HEK293T (cell line): ENCODE measurements at regions not wholly inside any gene's neighbourhood (a gene's known extent, or its start where the extent isn't known, plus 50 kb on each side); places are given as distances from the start of the nearest gene placed in this dataset.

Experiments
- CTCF ChIA-PET: fragments of 350-600 bp; formaldehyde crosslinking; extraction: SDS; loops from one replicate; lab custom pipeline; 2021; ENCODE audit warnings: antibody characterized with exemption, inconsistent platforms; lab: Yijun Ruan, JAX
- POLR2A ChIA-PET: fragments of 350-600 bp; formaldehyde crosslinking; extraction: SDS; loops from one replicate; lab custom pipeline; 2020; ENCODE audit warnings: antibody characterized with exemption, inconsistent platforms; lab: Yijun Ruan, JAX
- DNase-seq: peaks from one replicate; pipeline ENCODE4 v3.0.0; 2012; ENCODE audit warnings: mixed read lengths; ENCODE audit errors: extremely low spot score
- ARNT ChIP-seq: fragments of 450-650 bp; IDR thresholded peaks from 2 replicates; pipeline ENCODE4 v1.6.1; 2017; ENCODE audit warnings: mild to moderate bottlenecking
- BHLHE40 ChIP-seq: fragments of 450-650 bp; IDR thresholded peaks from 2 replicates; pipeline ENCODE4 v1.6.1; 2016; ENCODE audit warnings: mild to moderate bottlenecking, moderate library complexity, borderline replicate concordance
- CTBP1 ChIP-seq: fragments of 450-650 bp; IDR thresholded peaks from 2 replicates; pipeline ENCODE4 v1.6.1; 2016; ENCODE audit warnings: borderline replicate concordance
- ELF4 ChIP-seq: fragments of 450-650 bp; IDR thresholded peaks from 2 replicates; pipeline ENCODE4 v1.6.1; 2017; ENCODE audit warnings: antibody characterized with exemption
- FOXA1 ChIP-seq: fragments of 450-650 bp; IDR thresholded peaks from 2 replicates; pipeline ENCODE4 v1.6.1; 2016; ENCODE audit warnings: mild to moderate bottlenecking
- FOXK2 ChIP-seq: fragments of 450-650 bp; IDR thresholded peaks from 2 replicates; pipeline ENCODE4 v1.6.1; 2016; ENCODE audit warnings: mild to moderate bottlenecking
- FOXM1 ChIP-seq: fragments of 450-650 bp; IDR thresholded peaks from 2 replicates; pipeline ENCODE4 v1.6.1; 2017; ENCODE audit warnings: mild to moderate bottlenecking, borderline replicate concordance
- HDGF ChIP-seq: fragments of 450-650 bp; IDR thresholded peaks from 2 replicates; pipeline ENCODE4 v1.6.1; 2017; ENCODE audit warnings: antibody characterized with exemption, borderline replicate concordance
- L3MBTL2 ChIP-seq: fragments of 450-650 bp; conservative IDR thresholded peaks from 2 replicates; pipeline ENCODE4 v1.6.1; 2016; ENCODE audit warnings: mild to moderate bottlenecking
- LEF1 ChIP-seq: fragments of 450-650 bp; IDR thresholded peaks from 2 replicates; pipeline ENCODE4 v1.6.1; 2017; ENCODE audit warnings: mild to moderate bottlenecking, borderline replicate concordance
- NFRKB ChIP-seq: fragments of 450-650 bp; IDR thresholded peaks from 2 replicates; pipeline ENCODE4 v1.6.1; 2016; ENCODE audit warnings: mild to moderate bottlenecking, moderate library complexity
- SP1 ChIP-seq: fragments of 450-650 bp; IDR thresholded peaks from 2 replicates; pipeline ENCODE4 v1.6.1; 2017
- SUZ12 ChIP-seq: fragments of 450-650 bp; IDR thresholded peaks from 2 replicates; pipeline ENCODE4 v1.6.1; 2016; ENCODE audit warnings: mild to moderate bottlenecking
- TARDBP ChIP-seq: fragments of 450-650 bp; IDR thresholded peaks from 2 replicates; pipeline ENCODE4 v1.6.1; 2016
- ZNF384 ChIP-seq: fragments of 450-650 bp; IDR thresholded peaks from 2 replicates; pipeline ENCODE4 v1.6.1; 2016
- TF ChIP-seq, protein P1 (sequence below): fragments of 450-650 bp; IDR thresholded peaks from 2 replicates; pipeline ENCODE4 v1.6.1; 2016

DNA sequence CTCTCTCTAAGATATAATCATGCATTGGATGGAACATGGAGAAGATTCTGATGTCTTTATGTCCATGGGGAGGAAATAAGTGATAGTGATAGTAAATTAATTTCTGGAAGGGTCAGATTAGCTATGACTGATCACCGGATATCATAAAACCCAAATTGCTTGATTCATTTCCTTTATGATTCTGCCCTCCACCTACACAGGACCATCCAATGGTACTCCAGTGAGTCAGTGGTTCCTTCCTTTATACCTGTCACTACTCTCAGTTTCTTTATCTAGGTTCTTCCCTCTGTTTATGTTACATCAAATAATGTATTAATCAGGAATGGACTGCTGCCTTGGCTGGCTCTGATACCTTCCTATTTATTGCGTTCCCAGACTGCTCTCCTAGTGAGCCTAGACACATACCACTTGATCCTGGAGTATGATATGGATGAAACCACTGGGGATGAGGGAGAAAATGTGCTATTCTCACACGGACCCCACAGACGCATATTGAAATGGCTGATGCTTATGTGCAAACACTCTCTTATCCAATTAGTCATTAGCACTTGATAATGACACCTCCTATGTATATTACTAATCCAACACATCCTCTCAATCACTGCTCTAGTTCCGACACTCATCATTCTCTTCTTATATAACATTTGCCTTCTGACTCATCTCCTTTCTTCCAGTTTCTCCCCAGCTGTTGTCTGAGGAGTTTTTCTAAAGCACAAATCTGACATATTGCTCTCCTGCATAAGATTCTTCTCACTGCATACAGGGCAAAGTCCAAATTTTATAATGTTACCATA, 315.6 kb downstream of the INSIG2 start:
- DNase-seq: no peak
- CTCF ChIA-PET: no interaction called here

DNA sequence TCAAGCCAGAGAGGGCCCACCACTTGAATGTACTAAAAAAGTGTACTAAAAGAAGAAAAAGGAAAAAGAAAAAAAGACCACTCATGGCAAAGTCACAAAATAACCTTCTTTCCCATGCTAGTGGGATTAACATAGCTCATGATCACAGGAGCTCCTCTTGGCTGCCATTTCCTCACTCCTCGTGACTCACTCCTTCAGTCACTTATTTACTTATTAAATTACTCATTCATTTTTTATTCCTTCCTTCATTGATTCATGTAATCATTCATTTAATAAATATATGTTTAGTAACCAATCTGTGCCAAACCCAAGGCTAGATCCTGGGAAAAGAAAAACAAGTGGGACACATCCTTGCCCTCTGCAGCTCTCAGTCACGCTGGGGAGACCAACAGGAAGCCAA, 300.5 kb downstream of the INSIG2 start:
- CTCF ChIA-PET: no interaction called here
- no peak for DNase-seq
- POLR2A ChIA-PET: interaction anchor here (0.7 kb wide), 1 partner anchor 1342 kb away, joined by 3 read pairs; no protein-coding TSS in a partner anchor
- TF ChIP-seq TARDBP: no peak
- TF ChIP-seq ZNF384: no peak
- no peak for TF ChIP-seq BHLHE40
- TF ChIP-seq ARNT: no peak
- no peak for TF ChIP-seq CTBP1
- TF ChIP-seq SP1: no peak
- TF ChIP-seq, protein P1, sequence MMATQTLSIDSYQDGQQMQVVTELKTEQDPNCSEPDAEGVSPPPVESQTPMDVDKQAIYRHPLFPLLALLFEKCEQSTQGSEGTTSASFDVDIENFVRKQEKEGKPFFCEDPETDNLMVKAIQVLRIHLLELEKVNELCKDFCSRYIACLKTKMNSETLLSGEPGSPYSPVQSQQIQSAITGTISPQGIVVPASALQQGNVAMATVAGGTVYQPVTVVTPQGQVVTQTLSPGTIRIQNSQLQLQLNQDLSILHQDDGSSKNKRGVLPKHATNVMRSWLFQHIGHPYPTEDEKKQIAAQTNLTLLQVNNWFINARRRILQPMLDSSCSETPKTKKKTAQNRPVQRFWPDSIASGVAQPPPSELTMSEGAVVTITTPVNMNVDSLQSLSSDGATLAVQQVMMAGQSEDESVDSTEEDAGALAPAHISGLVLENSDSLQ: no peak
- TF ChIP-seq FOXA1: no peak
- no peak for TF ChIP-seq FOXK2
- TF ChIP-seq HDGF: no peak

More for the DNA sequence above, 315.6 kb downstream of the INSIG2 start:
- TF ChIP-seq ARNT (no peak), ZNF384 (no peak), FOXA1 (no peak), L3MBTL2 (no peak), FOXK2 (no peak), NFRKB (no peak), TARDBP (no peak), HDGF (no peak), FOXM1 (no peak), CTBP1 (no peak), ELF4 (no peak), BHLHE40 (no peak), SUZ12 (no peak)
- POLR2A ChIA-PET: no interaction called here

DNA sequence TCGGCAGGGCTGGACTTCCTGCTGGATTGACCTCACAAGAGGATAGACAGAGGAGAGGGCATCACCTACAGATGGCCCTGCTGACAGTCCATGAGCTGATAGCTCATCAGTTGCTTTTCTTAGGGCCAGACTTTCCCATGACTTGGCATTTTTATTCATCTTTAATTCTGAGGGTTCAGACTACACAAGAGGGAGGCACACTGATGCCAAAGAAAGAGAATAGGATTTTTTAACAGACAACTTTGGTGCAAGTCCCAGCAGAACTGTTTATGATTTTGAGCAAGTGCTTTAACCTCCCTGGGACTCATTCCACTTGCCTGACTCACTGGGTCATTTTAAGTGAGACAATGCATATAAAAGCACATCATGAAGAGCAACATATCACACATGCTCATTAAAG, 299.2 kb downstream of the INSIG2 start:
- ChIA-PET CTCF (no interaction called here), POLR2A (no interaction called here)
- no peak for TF ChIP-seq HDGF
- no peak for TF ChIP-seq ARNT
- no peak for TF ChIP-seq SUZ12
- no peak for TF ChIP-seq FOXM1
- no peak for TF ChIP-seq SP1
- no peak for TF ChIP-seq LEF1
- TF ChIP-seq, protein P1: no peak
- no peak for TF ChIP-seq FOXK2
- no peak for TF ChIP-seq TARDBP
- no peak for TF ChIP-seq FOXA1
- no peak for TF ChIP-seq CTBP1
- DNase-seq: no peak

DNA sequence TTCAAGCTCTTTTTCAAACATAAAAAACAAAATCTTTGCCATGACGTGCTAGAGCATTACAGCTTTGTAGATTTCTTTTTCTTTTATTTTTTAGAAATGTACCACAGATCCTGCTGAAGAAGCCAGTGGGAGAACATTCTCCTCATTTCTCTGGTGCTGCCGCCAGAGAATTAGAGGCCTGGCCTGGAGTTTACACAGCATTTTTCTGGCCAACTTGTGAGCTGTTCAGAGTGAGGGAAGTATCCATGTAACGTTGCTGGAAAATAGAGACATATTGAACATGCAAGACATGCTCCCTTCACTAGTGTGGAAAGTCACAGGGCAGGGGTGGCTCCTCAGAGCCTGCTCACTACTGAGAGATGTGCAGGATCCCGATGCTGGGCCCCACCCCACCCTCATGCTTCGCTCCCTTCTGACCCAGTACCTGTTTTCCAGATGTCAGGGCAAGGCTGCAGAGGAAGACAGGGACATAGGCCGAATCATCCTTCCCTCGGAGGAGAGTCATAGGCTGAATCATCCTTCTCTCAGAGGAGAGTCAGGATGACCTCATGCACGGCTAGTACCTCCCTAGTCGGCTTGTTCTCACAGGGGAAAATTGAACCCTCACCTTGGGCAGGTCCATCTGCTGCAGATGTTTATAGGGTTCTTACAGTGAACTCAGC, 298.5 kb downstream of the INSIG2 start:
- ChIA-PET POLR2A (no interaction called here), CTCF (no interaction called here)
- no peak for DNase-seq
- TF ChIP-seq, protein P1: no peak
- TF ChIP-seq ARNT (no peak), L3MBTL2 (no peak), CTBP1 (no peak), FOXA1 (no peak), HDGF (no peak), NFRKB (no peak), SP1 (no peak), SUZ12 (no peak), BHLHE40 (no peak), FOXM1 (no peak), LEF1 (no peak), ZNF384 (no peak), ELF4 (no peak), FOXK2 (no peak), TARDBP (no peak)

DNA sequence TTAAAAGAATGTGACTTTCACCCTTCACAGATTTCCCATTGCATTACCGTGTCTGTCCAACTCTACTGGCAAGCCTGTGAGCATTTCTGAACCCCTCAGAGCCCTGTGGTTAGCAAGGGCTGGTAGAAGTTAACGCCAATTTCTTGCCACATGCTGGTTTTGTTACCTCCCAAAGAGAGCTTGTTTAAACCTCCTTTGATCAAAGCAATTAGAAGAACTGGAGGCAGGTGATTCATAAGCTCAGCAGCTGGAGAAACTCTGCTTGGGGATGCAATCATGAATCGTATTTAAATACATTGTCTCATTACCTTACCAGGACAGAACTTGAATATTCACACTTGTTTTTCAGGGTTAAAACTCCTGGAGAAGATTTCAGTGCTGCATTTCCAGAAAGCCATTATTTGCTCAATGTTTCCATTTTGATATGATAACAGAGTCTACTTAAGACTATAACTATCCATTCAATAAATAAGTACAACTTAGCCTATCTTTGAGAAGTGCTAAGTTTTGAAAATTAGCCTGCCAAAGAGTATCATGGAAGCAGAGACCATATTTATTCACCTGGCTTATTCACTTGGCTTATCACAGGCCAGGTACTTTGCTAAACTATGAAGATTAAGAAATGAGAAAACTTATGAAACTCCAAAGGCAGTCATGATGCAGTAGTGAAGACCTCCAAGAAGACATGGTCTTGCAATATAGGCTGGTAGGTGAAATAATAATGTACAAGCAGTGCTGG, 292.8 kb downstream of the INSIG2 start:
- CTCF ChIA-PET: interaction anchor here (1.1 kb wide), 1 partner anchor 67 kb away, joined by 3 read pairs; no protein-coding TSS in a partner anchor
- POLR2A ChIA-PET: no interaction called here
- DNase-seq: no peak
- TF ChIP-seq SUZ12 (no peak), ELF4 (no peak), CTBP1 (no peak), HDGF (no peak), FOXM1 (no peak), NFRKB (no peak), FOXA1 (no peak), LEF1 (no peak), FOXK2 (no peak), TARDBP (no peak), ARNT (no peak), ZNF384 (no peak), BHLHE40 (no peak), SP1 (no peak), L3MBTL2 (no peak)
- TF ChIP-seq, protein P1: no peak
